ENCODE measurements at regions not wholly inside any gene's neighbourhood (a gene's known extent, or its start where the extent isn't known, plus 50 kb on each side); places are given as distances from the start of the nearest gene placed in this dataset.

DNA sequence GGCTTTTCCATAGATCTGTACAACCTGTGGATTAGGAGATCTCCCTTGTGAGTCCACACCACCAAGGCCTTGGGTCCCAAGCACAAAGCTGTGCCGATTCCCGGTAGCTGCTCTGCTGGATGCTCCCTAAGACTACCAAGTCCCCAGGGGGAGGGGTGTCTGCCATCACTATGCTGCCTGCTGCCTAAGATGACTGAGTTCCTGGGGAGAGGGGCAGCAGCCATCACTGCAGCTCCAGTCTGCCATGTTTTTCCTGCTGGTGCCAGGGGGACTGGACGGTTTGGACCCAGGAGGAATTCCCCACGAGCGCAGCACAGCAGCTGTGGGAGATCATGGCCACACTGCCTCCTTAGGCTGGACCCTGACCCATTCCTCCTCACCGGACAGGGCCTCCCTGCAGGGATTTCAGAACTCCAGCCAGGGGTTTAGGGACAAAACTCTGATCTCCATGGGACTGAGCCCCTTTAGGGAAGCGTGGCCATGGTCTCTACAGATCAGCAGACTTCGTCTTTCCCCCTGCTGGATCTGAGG is 1049.8 kb downstream of the SORCS1 start:
- Histone ChIP-seq H3K79me2 (ENCODE audit: insufficient read depth, low read depth, low read length) (no peaks in the 10 kb centered on the region), H3K9me3 (ENCODE audit: low read length) (no peaks in the 10 kb centered on the region), H3K27ac (ENCODE audit: low read depth, low read length, poor library complexity, severe bottlenecking) (no peak overlapping the region), H3K4me1 (ENCODE audit: insufficient read depth, low read length, poor library complexity, severe bottlenecking) (no peaks in the 10 kb centered on the region), H3K4me2 (ENCODE audit: low read length) (no peak overlapping the region), H3K9me2 (ENCODE audit: insufficient read depth, low read length) (no peaks in the 10 kb centered on the region), H3K36me3 (ENCODE audit: insufficient read depth, low read length) (no peaks in the 10 kb centered on the region), H2AFZ (ENCODE audit: low read length) (no peak overlapping the region), H4K20me1 (ENCODE audit: insufficient read depth, low read length) (no peaks in the 10 kb centered on the region), H3K4me3 (ENCODE audit: low read depth, low read length, poor library complexity, severe bottlenecking) (no peak overlapping the region)
- no TSS peak for BruUV-seq (replicated peaks)
- no peak for DNase-seq (ENCODE audit: low spot score)
- TF ChIP-seq, protein P1, sequence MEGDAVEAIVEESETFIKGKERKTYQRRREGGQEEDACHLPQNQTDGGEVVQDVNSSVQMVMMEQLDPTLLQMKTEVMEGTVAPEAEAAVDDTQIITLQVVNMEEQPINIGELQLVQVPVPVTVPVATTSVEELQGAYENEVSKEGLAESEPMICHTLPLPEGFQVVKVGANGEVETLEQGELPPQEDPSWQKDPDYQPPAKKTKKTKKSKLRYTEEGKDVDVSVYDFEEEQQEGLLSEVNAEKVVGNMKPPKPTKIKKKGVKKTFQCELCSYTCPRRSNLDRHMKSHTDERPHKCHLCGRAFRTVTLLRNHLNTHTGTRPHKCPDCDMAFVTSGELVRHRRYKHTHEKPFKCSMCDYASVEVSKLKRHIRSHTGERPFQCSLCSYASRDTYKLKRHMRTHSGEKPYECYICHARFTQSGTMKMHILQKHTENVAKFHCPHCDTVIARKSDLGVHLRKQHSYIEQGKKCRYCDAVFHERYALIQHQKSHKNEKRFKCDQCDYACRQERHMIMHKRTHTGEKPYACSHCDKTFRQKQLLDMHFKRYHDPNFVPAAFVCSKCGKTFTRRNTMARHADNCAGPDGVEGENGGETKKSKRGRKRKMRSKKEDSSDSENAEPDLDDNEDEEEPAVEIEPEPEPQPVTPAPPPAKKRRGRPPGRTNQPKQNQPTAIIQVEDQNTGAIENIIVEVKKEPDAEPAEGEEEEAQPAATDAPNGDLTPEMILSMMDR (conservative IDR thresholded peaks at IDR 0.05; ENCODE audit: low read length): no peak
- TF ChIP-seq EZH2phosphoT487 (IDR thresholded peaks at IDR 0.05; ENCODE audit: borderline replicate concordance, low read depth, low read length): no peak
- ChIA-PET CTCF (ENCODE audit: unreplicated experiment) (no interaction called here), POLR2A (no interaction called here)
- intact Hi-C loops (cut with micrococcal nuclease; ENCODE audit: unreplicated experiment): no loop called here

DNA sequence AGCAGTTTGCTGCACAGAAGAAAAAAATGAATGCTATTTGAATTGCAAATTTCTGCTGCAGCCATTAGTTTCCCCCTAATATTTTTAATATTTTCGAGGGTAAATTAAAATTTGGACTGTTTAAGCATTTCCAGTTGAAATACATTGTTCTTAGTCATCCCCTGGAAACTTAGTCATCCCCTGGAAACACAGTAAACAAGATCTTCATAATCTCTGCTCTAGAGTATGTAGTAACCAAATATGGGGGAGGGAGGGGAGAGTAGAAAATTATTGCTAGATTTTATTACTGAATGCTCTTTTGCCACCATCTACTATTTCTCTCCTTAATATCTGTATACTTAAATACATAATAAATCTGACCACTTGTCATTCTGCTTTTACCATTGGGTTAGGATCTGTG is 1053.3 kb downstream of the SORCS1 start:
- H3K4me2 ChIP-seq (ENCODE audit: low read length): no peak overlapping the region
- no peaks in the 10 kb centered on the region for H3K36me3 ChIP-seq (ENCODE audit: insufficient read depth, low read length)
- ChIA-PET POLR2A (interaction anchor here (0.5 kb wide), 1 partner anchor 9 kb away, joined by 3 read pairs; no protein-coding TSS in a partner anchor), CTCF (ENCODE audit: unreplicated experiment) (no interaction called here)
- no peak for DNase-seq (ENCODE audit: low spot score)
- H3K4me3 ChIP-seq (ENCODE audit: low read depth, low read length, poor library complexity, severe bottlenecking): no peak overlapping the region
- intact Hi-C loops (cut with micrococcal nuclease; ENCODE audit: unreplicated experiment): no loop called here
- no peaks in the 10 kb centered on the region for H3K9me3 ChIP-seq (ENCODE audit: low read length)
- no peaks in the 10 kb centered on the region for H3K79me2 ChIP-seq (ENCODE audit: insufficient read depth, low read depth, low read length)
- no peak for TF ChIP-seq EZH2phosphoT487 (IDR thresholded peaks at IDR 0.05; ENCODE audit: borderline replicate concordance, low read depth, low read length)
- TF ChIP-seq, protein P1 (conservative IDR thresholded peaks at IDR 0.05; ENCODE audit: low read length): no peak
- H3K27ac ChIP-seq (ENCODE audit: low read depth, low read length, poor library complexity, severe bottlenecking): no peak overlapping the region
- no peaks in the 10 kb centered on the region for H3K4me1 ChIP-seq (ENCODE audit: insufficient read depth, low read length, poor library complexity, severe bottlenecking)
- H3K9me2 ChIP-seq (ENCODE audit: insufficient read depth, low read length): no peaks in the 10 kb centered on the region
- H2AFZ ChIP-seq (ENCODE audit: low read length): no peak overlapping the region
- no peaks in the 10 kb centered on the region for H4K20me1 ChIP-seq (ENCODE audit: insufficient read depth, low read length)
- no TSS peak for BruUV-seq (replicated peaks)

DNA sequence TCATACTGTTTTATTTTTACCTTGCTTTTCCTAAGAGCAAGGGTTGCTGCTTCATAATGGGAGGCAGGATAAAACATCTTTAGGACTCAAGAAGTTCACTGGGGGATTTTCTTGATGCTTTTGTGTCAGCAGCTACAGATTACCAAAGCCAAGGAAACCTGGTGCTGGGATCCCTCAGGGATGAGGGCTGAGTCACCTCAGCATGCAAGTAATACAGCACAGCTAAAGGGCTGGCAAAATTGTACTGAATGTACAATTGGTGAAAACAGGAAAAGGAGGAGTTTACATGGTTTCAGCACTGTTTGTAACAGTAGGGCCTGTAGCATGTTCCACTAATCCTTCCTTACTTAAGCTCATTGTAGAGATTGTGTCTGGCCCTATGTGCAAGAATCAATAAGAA is 1056.8 kb downstream of the SORCS1 start:
- ChIA-PET CTCF (ENCODE audit: unreplicated experiment) (no interaction called here), POLR2A (no interaction called here)
- intact Hi-C loops (cut with micrococcal nuclease; ENCODE audit: unreplicated experiment): no loop called here
- Histone ChIP-seq H4K20me1 (ENCODE audit: insufficient read depth, low read length) (no peaks in the 10 kb centered on the region), H3K4me1 (ENCODE audit: insufficient read depth, low read length, poor library complexity, severe bottlenecking) (no peaks in the 10 kb centered on the region), H3K4me3 (ENCODE audit: low read depth, low read length, poor library complexity, severe bottlenecking) (no peak overlapping the region), H3K79me2 (ENCODE audit: insufficient read depth, low read depth, low read length) (no peaks in the 10 kb centered on the region), H3K36me3 (ENCODE audit: insufficient read depth, low read length) (no peaks in the 10 kb centered on the region), H3K4me2 (ENCODE audit: low read length) (no peak overlapping the region), H2AFZ (ENCODE audit: low read length) (no peak overlapping the region), H3K27ac (ENCODE audit: low read depth, low read length, poor library complexity, severe bottlenecking) (no peak overlapping the region), H3K9me2 (ENCODE audit: insufficient read depth, low read length) (no peaks in the 10 kb centered on the region), H3K9me3 (ENCODE audit: low read length) (no peaks in the 10 kb centered on the region)
- no peak for DNase-seq (ENCODE audit: low spot score)
- BruUV-seq (replicated peaks): no TSS peak
- no peak for TF ChIP-seq EZH2phosphoT487 (IDR thresholded peaks at IDR 0.05; ENCODE audit: borderline replicate concordance, low read depth, low read length)
- TF ChIP-seq, protein P1 (conservative IDR thresholded peaks at IDR 0.05; ENCODE audit: low read length): no peak
